ENCODE measurements at regions not wholly inside any gene's neighbourhood (a gene's known extent, or its start where the extent isn't known, plus 50 kb on each side); places are given as distances from the start of the nearest gene placed in this dataset.

DNA sequence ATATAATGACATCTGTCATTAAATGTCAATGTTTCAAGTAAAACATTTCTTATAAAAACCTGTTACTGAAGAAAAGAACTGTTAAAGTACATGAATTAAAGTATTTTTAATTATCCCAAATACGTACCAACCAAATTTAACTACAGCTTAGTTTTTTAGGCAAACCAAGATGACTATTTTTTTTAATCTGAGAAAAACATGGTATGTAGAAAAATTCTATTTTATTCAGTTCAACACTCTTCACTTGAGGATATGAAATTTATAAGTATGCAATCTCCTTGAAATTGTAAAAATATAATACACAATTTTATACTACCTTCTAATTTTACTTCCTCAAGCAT lies 75.3 kb upstream of the IFNE start:
- TF ChIP-seq CTCF (IDR thresholded peaks at IDR 0.05; ENCODE audit: low read depth, low read length, missing input control) (no peak), EGR1 (IDR thresholded peaks at IDR 0.05; ENCODE audit: low read depth in 2 of 2) (no peak), YY1 (IDR thresholded peaks at IDR 0.05) (no peak), ZBTB33 (IDR thresholded peaks at IDR 0.05) (no peak), SP1 (IDR thresholded peaks at IDR 0.05) (no peak)

Data from liver (tissue), 3 donors.